HepG2 (cell line): ENCODE measurements at regions not wholly inside any gene's neighbourhood (a gene's known extent, or its start where the extent isn't known, plus 50 kb on each side); places are given as distances from the start of the nearest gene placed in this dataset.

Experiments used
- ATAC-seq: fragments of 200-7000 bp; cut with Tn5 transposase; 3 replicates; pipeline ENCODE4 v1.9.1; 2020; ENCODE audit warnings: mild to moderate bottlenecking, moderate library complexity
- BruUV-seq: library from RNA; stranded (reverse); fragments of 400-500 nt; replicated peaks from 2 replicates; lab custom pipeline; 2021; lab: Mats Ljungman, UMichigan
- CTCF ChIA-PET: fragments of 300-600 bp; formaldehyde crosslinking; extraction: SDS; loops from one replicate; lab custom pipeline; 2021; ENCODE audit warnings: low total read pairs, inconsistent platforms, low intra/inter-chr PET ratio; lab: Yijun Ruan, JAX
- POLR2A ChIA-PET: fragments of 350-600 bp; sonication (Branson Sonifier 250); formaldehyde crosslinking; loops from one replicate; lab custom pipeline; 2020; ENCODE audit warnings: antibody characterized with exemption, inconsistent platforms; lab: Yijun Ruan, JAX
- DNase-seq: peaks from one replicate; pipeline ENCODE4 v3.0.0-alpha.2; 2015; ENCODE audit warnings: low spot score
- FAIRE-seq: peaks from 3 replicates; lab custom pipeline; 2011; peaks lifted over from hg19 to GRCh38; lab: Jason Lieb, UNC
- H2AFZ ChIP-seq: one replicate; pipeline ENCODE4 v1.6.1; 2011; ENCODE audit warnings: low read length, inconsistent platforms
- H3K27ac ChIP-seq: fragments of 300-600 bp; 3 replicates; pipeline ENCODE4 v1.8.0; 2011; ENCODE audit warnings: mixed run types, mild to moderate bottlenecking, mixed read lengths, low read length, inconsistent platforms; ENCODE audit not compliant: insufficient read depth; ENCODE audit errors: extremely low read length
- H3K27me3 ChIP-seq, 2 experiments: fragments of 200-600 bp in 1 of 2; 2 replicates in 1 of 2; 3 replicates in 1 of 2; pipeline versions ENCODE4 v1.6.0 to v1.8.0; 2011; ENCODE audit warnings: low read length in 2 of 2, mild to moderate bottlenecking in 2 of 2, moderate library complexity in 2 of 2, inconsistent platforms in 1 of 2; ENCODE audit not compliant: insufficient read depth in 2 of 2, control insufficient read depth in 1 of 2
- H3K36me3 ChIP-seq, 2 experiments: fragments of 200-600 bp in 1 of 2; replicated peaks in 1 of 2; 2 replicates in 1 of 2; 3 replicates in 1 of 2; pipeline versions ENCODE4 v1.5.1 to v1.8.0; 2011; ENCODE audit warnings: low read length in 2 of 2, inconsistent platforms in 1 of 2; ENCODE audit not compliant: insufficient read depth in 2 of 2, control insufficient read depth in 1 of 2
- H3K4me1 ChIP-seq: 2 replicates; pipeline ENCODE4 v1.5.1; 2012; ENCODE audit warnings: low read length, inconsistent platforms; ENCODE audit not compliant: insufficient read depth
- H3K4me2 ChIP-seq: 2 replicates; pipeline ENCODE4 v1.6.0; 2011; ENCODE audit warnings: low read depth, low read length, inconsistent platforms
- H3K4me3 ChIP-seq, 3 experiments: fragments of 200-600 bp in 1 of 3; sonication (generic), shearing (Covaris generic) in 1 of 3; replicated peaks in 1 of 3; 2 replicates each; pipeline ENCODE4 v1.5.1; 2011 to 2016; ENCODE audit warnings: low read length in 3 of 3, inconsistent platforms in 2 of 3, low read depth in 2 of 3, mild to moderate bottlenecking in 2 of 3, control low read depth in 1 of 3, mixed read lengths in 1 of 3; ENCODE audit not compliant: insufficient read depth in 1 of 3
- H3K79me2 ChIP-seq: one replicate; pipeline ENCODE4 v1.6.1; 2011; ENCODE audit warnings: low read length, inconsistent platforms; ENCODE audit not compliant: insufficient read depth
- H3K9ac ChIP-seq: 2 replicates; pipeline ENCODE4 v1.6.0; 2011; ENCODE audit warnings: mild to moderate bottlenecking, low read depth, low read length, inconsistent platforms; ENCODE audit not compliant: insufficient read depth
- H3K9me3 ChIP-seq: 2 replicates; pipeline ENCODE4 v1.5.1; 2012; ENCODE audit warnings: mild to moderate bottlenecking, low read length
- H4K20me1 ChIP-seq: 2 replicates; pipeline ENCODE4 v1.6.0; 2011; ENCODE audit warnings: inconsistent platforms, mild to moderate bottlenecking, low read length, moderate library complexity; ENCODE audit not compliant: insufficient read depth
- JUN ChIP-seq: sonication (generic); formaldehyde crosslinking; IDR thresholded peaks from 2 replicates; pipeline ENCODE4 v1.4.0; 2020; ENCODE audit warnings: mild to moderate bottlenecking, missing genetic modification reagents
- PRPF4 ChIP-seq: fragments of 200-400 bp; formaldehyde crosslinking; IDR thresholded peaks from 2 replicates; pipeline ENCODE4 v1.6.1; 2016; ENCODE audit warnings: low read length, low read depth; ENCODE audit not compliant: poor library complexity, severe bottlenecking
- ZNF441 ChIP-seq: sonication (generic); formaldehyde crosslinking; IDR thresholded peaks from 2 replicates; pipeline ENCODE4 v1.7.0; 2021; ENCODE audit warnings: missing genetic modification reagents, borderline replicate concordance
- WGBS: methylation state at CpG from one replicate; pipeline ENCODE4 v1.1.6; 2017; ENCODE audit warnings: low lambda C conversion rate; 5-methylcytosine and 5-hydroxymethylcytosine counted together
- in situ Hi-C: cut with HindIII; loops from 2 replicates; pipeline ENCODE4 v1.10.0; 2017; ENCODE audit warnings: low pct_unique_long_range_greater_than_20kb; ENCODE audit not compliant: extremely low pct_ligation_motif_present
- intact Hi-C: fragments of 100-400 bp; cut with micrococcal nuclease; formaldehyde crosslinking; loops from one replicate; pipeline ENCODE4 v1.10.0; 2022; ENCODE audit not compliant: unreplicated experiment
- TF ChIP-seq, protein P1 (sequence below): sonication (generic); formaldehyde crosslinking; IDR thresholded peaks from 2 replicates; pipeline ENCODE4 v1.8.0; 2022; ENCODE audit warnings: missing genetic modification reagents, low read depth, mild to moderate bottlenecking, borderline replicate concordance

DNA sequence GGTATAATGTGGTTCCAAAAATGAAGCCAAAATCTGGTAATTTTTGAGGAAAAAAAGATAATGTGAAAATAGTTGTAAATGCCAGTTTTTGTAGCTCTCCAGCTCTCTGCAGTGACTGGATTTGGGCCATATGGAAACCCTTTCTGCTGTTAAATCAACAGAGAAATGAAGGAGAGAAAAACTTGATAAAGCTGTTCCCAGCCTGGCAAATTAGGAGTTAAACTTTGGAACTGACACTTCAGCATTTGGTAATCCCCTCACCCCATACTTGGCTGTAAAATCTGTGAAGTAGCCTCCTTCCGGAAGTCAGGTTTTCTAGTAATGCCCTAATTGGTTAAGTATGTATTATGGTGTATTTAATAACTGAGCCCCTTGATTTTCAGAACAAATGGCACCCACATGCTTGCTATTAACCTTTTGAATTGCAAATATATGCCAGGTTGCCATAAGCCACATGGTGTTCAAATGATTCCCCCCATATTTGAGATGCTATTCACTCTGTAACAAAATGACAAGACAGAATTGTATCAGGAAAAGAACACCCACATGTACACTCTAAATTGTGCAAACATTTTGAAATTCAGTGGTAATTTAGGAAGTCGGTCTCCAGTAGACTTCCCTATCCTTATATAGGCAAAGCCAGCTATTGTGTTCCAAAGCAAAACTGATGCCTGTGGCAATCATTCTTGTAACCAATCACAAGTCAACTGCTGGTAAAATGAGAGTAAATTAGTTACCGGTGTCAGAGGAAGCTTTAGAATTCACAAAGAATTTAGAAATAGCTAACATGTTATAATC is 96.3 kb upstream of the ADAMTS3 start:
- no peaks in the 10 kb centered on the region for H3K36me3 ChIP-seq
- ATAC-seq (no peak), FAIRE-seq (no peak), DNase-seq (no peak)
- POLR2A ChIA-PET = no interaction called here
- H3K9ac ChIP-seq = no peak overlapping the region
- BruUV-seq = no TSS peak
- H2AFZ ChIP-seq = no peak overlapping the region
- no peak overlapping the region for H3K27ac ChIP-seq
- no peak for TF ChIP-seq PRPF4
- TF ChIP-seq, protein P1, sequence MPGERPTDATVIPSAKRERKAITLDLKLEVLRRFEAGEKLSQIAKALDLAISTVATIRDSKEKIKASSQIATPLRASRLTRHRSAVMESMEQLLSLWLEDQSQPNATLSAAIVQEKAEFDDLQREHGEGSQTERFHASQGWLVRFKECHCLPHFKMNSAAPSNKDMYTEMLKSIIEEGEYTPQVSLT (CRISPR knock-in tag) = no peak
- CTCF ChIA-PET = no interaction called here
- H3K9me3 ChIP-seq = no peaks in the 10 kb centered on the region
- no peaks in the 10 kb centered on the region for H3K27me3 ChIP-seq
- 0% methylated on average over 3 of the region's 3 CpGs for WGBS
- H3K4me3 ChIP-seq = no peak overlapping the region
- H3K4me2 ChIP-seq = no peak overlapping the region
- H4K20me1 ChIP-seq = no peaks in the 10 kb centered on the region
- intact Hi-C loops = no loop called here
- no peaks in the 10 kb centered on the region for H3K4me1 ChIP-seq
- in situ Hi-C loops = no loop called here
- H3K79me2 ChIP-seq = no peaks in the 10 kb centered on the region

DNA sequence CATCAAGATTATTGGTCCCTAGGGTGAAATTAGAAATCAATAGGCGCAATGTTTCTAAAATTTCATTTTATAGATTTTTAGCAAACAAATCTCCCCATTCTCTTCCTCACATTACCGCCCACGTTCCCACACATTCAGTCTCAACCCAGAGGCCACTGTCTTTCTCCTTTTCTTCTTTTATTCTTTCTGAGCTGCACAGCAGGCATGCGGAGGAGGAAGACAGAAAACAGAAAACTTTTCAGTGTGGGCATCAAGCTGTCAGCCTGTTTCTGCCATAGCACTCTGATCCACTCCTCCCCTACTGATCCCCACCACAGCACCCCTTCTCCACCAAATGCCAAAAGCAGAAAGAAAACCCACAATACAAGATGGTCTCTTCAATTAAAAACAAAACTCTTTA is 94.8 kb upstream of the ADAMTS3 start:
- DNase-seq (no peak), FAIRE-seq (no peak), ATAC-seq (no peak)
- ChIA-PET CTCF (no interaction called here), POLR2A (no interaction called here)
- TF ChIP-seq JUN (CRISPR knock-in tag) (no peak), ZNF441 (CRISPR knock-in tag) (no peak)
- Histone ChIP-seq H3K27ac (no peak overlapping the region), H3K4me2 (no peak overlapping the region), H3K4me3 (no peak overlapping the region), H3K79me2 (no peaks in the 10 kb centered on the region), H3K9ac (no peak overlapping the region), H3K4me1 (no peaks in the 10 kb centered on the region), H3K9me3 (no peaks in the 10 kb centered on the region), H2AFZ (no peak overlapping the region), H3K36me3 (no peaks in the 10 kb centered on the region), H3K27me3 (no peaks in the 10 kb centered on the region), H4K20me1 (no peaks in the 10 kb centered on the region)
- no TSS peak for BruUV-seq
- in situ Hi-C loops (no loop called here), intact Hi-C loops (no loop called here)
- 1% methylated on average over 4 of the region's 4 CpGs for WGBS
